ENCODE measurements at regions not wholly inside any gene's neighbourhood (a gene's known extent, or its start where the extent isn't known, plus 50 kb on each side); places are given as distances from the start of the nearest gene placed in this dataset.

GRCh38 chr5:103849934-103850333 lies 287.3 kb upstream of the NUDT12 start:
- no peak for TF ChIP-seq CTCF (IDR thresholded peaks at IDR 0.05; ENCODE audit: extremely low read depth in 1 of 2, insufficient read depth in 1 of 2, low read depth in 1 of 2, low read length in 2 of 2)
- TF ChIP-seq, protein P1, sequence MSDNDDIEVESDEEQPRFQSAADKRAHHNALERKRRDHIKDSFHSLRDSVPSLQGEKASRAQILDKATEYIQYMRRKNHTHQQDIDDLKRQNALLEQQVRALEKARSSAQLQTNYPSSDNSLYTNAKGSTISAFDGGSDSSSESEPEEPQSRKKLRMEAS (IDR thresholded peaks at IDR 0.05; ENCODE audit: insufficient read depth, insufficient read length), result no peak
- no peak for TF ChIP-seq EZH2 (IDR thresholded peaks at IDR 0.05; ENCODE audit: borderline replicate concordance, low read depth, low read length, severe bottlenecking)

Measured in endothelial cell of umbilical vein (primary cell).